Suppressor macrophage (primary cell): ENCODE measurements at regions not wholly inside any gene's neighbourhood (a gene's known extent, or its start where the extent isn't known, plus 50 kb on each side); places are given as distances from the start of the nearest gene placed in this dataset.

Experiments
- DNase-seq, 4 experiments: peaks; one replicate each; pipeline ENCODE4 v3.0.0-alpha.2; 2020 to 2022

DNA sequence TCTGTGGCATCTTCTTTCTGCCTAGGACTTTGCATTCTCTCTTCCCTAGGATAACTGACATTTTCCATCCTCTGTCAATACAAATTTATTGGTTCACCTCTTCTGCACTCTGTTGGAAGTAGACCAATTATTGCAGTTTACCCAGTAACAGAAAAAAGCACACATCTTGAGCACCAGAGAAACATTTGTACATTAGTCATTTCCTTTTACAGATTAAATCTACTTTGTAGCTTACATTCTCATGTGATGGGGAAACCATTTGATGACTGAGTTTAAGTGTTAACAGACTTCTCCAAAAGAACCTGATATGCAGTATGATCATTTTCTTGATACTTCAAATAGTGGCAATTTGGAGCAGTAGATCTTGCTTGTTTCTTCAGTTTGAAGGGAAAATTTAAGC, 1098.8 kb downstream of the DTWD2 start:
- peak in 2 of 4 experiments; percentile 49 to 56 for DNase-seq

DNA sequence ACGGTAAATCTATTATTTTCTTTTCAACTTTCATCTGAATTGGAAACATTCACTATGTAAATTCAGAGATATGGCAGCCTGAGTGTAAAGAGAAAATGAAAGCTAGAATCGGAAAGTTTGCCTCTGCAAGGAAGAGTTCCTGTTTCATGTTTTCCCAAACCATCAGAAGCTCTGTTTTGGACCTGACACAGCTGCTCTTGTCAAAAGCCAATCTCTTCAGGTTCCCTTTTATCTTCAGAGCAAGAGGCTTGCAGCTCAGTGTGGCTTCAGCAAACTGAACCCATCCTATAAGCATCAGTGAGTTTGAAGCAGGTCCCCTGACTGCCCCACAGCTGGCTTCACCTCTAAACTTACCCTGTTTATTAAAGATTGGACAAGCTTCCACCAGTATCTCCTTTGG, 1099.7 kb downstream of the DTWD2 start:
- peak; percentile 37 to 69 (median 52) for DNase-seq

DNA sequence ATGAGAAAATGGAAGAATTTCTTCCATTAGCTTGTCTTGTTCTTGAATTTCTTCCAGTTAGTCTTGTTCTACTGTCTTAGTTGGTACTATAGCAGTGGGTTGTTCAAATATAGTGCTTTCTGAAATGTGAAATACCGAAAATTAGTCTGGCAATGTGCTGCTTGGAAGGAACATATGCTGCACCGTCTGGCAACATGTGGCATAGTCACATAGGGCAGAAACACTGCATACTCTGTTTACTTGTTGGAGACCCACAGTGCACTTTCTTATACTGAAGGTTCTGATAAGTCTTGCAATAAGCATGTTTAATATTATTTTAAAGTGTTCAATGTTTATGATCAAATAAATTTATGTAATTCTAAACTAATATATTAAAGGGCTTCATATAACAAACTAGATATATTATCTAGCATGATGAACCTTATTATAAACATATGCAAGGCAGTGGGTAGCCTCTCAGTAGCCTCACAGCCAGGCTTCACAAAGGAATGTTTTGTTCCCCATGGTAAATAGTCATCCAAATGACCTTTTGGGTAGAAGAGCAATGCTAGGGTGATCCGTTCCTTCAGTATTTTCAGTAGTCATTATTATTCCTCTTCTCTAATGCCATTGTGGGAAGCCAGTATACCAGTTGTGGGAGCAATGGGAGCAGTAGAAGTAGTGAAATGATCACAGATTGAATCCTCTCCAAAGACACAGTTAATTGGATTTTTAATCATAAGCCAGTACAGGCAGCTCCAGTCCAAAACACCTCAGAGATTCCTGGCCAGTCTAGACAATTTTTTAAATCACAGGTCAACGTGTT, 1106.7 kb downstream of the DTWD2 start:
- DNase-seq, result no peak

DNA sequence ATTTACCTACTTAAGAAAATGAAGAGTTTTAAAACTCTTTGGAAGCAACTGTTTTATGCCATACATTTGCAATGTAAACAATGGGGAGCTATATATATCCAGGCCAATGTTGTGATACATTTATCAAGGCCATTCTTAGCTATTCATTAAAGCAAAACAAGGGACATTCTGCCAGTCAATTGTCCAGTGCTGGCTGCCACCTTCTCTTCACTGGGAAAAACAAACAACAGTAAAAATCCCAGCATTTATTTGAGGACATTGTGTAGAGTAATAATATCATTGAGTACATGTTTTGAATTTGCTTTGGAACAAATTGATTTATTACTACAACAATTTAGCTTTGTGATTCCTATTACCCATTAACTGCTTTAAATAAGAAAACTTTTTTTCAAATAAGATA, 1107.4 kb downstream of the DTWD2 start:
- DNase-seq, result no peak

DNA sequence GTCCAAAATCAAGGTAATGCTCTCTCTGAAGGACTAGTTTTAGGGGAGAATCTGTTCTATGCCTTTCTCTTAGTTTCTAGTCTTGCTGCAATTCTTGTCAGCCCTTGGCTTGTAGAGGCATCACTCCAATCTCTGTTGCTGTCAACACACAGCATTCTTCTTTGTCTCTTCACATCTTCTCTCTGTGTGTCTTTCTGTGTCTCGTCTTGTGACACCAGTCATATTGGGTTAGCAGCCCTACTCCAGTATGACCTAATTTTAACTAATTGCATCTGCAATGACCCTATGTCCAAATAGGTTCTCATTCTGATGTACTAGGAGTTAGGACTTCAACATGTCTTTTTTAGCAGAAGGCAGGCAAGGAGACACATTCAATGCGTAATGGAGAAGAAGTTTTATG, 1110.6 kb downstream of the DTWD2 start:
- DNase-seq, result no peak

DNA sequence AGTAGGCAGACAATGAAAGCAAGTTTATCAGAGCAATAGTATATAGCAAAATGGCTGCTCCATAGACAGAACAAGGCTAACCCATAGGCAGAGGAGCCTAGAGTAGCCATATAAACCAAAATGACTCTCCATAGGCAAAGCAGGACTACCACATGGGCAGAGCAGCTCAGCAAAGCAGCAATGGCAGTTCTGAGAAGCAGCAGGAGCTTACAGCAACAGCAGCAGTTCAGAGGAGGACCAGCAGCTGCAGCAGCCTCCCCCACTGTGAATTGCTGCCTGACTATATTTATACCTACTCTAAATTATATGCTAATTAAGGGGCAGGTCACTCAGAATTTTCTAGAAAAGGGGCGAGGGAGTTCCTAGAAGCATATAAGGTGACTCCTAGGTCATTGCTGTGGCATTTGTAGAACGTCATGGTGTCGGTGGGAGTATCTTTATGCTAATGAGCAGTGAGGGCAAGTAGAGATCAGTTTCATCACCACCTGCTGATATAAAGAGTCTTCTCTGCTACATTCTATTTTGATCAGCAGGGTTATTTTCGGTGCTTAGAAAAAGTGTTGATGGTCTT, 1115.5 kb downstream of the DTWD2 start:
- DNase-seq, result no peak

DNA sequence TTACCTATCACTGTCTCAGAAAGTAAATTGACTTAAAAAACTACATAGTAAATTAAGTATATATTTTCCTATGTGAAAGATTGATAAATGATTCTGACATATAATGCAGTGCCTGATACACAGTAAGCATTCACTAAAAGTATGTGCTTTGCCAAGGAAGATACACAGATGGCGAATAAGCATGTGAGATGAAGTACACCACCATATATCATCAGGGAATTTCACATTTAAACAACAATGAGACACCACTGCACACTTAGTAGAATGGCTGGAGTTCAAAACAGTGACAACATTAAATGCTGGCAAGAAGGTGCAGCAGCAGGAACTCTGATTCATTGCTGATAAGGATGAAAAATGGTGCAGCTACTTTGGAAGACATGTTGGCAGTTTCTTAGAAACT, 1118.8 kb downstream of the DTWD2 start:
- DNase-seq, result no peak

DNA sequence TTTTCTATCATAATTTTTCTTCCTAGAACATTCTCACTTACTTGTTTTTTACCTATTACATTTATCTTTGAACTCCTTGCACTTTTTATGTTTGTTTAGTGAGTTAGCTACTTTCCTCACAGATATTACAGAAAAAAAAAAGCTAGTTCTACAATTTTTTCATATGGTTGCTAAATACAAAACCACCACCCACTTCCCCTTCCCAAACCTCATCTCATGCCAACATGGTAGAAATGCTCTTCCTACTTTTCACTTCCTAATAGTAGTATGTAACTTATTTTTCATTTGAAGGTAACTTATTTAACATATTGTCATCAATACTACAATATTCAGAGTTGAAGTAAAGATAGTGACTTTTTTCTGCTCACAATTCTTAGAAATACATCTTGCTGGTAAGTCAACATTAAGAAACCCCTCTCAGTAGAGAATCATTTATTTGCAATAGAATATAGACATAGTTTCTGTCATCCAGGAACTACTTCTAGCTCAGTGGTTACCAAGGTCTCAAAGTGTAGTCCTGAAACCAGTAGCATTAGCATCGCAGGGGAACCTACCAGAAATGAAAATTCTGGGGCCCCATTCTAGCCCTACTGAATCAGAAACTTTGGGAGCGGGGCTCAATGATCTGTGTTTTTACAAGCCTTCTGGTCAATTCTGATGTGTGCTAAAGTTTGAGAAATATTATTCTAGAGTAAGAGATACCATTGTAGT, 1124.6 kb downstream of the DTWD2 start:
- peak; percentile 60 to 86 (median 74) for DNase-seq

DNA sequence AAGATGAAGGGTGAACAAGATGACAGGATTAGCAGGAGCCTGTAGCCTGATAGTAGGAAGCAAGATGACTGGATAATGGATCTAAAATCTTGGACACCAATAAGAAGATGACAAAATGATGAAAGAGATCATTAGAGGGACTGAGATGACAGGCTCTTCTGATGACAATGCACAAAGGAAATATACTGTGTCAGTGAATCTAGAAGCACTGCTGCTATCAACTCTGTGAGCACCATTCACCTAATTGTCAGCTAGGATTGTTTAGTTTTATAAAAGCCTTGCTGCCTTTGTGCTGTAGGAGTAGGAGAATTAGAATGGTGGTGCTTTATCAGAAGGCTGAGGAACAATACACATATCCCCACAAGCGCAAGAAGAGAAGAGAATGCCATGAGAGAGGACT, 1127.8 kb downstream of the DTWD2 start:
- no peak for DNase-seq

DNA sequence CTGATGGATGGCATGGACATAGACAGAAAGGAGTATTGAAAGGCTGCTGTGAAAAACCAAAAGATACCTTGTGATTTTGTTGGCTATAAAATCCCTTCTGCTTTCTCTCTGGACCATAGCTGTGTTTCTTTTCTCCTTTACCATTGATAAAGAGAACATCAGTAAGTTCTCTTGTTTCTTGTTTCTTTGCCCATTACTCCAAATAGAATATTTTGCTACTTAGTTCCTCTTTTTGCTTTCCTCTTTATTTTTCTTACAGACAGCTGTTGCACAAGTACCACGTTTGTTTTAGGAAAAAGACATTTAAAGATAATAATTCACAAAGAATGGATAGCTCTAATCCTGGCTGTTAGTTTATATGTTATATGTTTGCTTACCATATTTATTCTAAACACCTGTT, 1129.2 kb downstream of the DTWD2 start:
- DNase-seq, result peak in 2 of 4 experiments; percentile 64 to 68

DNA sequence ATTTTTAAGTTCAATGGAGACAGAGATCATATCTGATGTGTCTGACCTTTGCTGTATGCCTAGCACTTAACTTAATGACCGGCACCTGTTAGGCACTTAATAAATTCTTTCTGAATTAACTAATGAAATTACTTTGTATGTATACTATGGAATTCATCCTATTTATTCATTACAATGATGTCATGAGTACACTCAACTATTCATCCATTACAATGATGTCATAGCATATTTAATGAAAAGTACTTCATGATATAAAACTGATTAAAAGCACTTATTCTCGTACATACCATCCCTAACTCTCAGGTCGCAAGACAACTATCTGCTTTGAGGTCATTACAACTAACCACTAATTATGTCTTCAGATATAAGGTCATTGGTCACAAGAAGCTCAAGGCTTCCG, 1131.6 kb downstream of the DTWD2 start:
- DNase-seq, result no peak

DNA sequence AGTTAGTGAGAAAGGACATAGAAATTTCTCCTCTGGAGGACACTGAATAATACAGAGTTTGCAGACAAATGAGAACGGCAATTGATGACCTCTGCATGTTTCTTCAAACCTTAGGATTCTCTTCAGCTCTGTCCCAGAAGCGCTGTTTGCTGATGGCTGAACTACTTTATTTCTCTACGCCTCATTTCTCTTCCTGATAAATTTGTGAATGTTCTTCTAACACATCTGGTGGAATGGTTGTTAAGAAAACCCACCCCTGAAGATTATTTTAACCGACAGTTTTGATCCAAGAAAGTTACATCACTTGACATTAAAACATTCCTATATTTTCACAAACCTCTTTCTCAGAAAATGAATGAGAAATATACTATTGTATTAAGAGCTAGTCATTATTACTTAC, 1150.6 kb downstream of the DTWD2 start:
- no peak for DNase-seq

DNA sequence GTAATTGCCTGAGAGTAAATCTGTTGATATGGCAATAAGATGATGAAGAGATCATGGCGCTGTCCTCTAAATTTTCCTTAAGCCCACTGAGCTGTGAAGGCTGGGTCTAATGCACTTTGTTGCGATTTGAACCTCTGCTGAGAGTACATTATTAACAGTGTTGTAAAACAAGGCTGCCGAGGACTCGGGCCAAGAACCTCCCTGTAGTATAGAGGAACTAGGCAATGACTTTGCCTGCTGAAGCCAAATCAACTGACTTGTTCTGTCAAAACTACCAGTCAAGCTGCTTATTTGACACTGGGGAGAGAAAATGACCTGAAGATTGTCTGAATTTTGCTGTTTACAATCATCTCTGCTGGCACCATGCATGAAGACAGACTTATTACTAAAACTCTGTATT, 1154.7 kb downstream of the DTWD2 start:
- no peak for DNase-seq

DNA sequence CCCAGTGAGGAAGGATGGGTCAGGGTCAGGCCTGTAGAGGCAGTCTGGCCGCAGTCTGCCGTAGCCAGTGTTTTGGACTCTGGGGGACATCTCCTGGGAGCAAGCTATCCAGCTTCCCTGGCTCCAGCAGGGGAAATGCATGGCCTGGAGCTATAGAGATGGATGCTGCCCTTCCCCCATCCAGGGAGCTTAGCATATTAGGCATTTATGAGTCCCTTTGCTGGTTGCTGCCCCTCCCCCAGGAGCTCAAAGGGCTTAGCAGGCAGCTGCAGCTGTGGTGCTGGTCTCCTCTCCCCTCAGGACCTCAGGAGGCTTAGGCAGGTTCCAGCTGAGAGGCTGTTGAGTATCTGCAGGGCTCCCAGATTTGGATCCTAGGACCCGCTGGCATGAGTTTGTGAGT, 1158.7 kb downstream of the DTWD2 start:
- DNase-seq, result no peak

DNA sequence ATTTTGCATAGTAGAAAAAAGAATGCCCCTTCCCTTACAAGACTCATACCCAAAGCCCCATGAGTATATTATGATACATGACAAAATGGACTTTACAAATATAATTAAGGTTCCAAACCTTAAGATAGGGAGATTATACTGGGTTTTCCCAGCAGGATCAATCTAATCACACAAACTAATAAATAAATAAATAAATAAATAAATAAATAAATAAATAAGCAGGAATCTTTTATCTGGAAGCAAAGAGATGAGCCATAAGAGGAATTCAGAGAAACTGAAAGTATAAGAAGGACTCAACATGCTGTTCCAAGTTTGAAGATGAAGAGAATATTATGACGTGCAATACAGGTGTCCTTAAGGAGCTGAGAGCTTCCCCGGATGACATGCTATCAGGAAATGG, 1174.5 kb downstream of the DTWD2 start:
- no peak for DNase-seq

DNA sequence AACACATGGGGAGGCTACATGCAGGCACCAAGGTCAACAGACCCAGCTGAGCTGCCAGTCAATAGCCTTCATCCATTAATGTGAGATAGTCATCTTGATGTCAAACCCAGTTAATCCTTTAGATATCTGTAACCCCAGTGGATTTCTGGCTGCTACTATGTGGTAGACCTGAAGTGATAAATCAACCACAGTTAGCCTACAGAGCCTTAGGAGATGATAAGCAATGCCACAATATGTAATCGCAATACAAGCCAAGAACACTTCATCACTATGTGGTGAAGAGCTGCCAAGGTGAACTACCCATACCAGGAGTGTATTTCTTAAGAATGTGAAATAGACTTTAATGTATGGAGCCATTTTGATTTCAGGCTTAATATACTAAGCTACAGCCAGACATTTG, 1175.5 kb downstream of the DTWD2 start:
- DNase-seq, result no peak

DNA sequence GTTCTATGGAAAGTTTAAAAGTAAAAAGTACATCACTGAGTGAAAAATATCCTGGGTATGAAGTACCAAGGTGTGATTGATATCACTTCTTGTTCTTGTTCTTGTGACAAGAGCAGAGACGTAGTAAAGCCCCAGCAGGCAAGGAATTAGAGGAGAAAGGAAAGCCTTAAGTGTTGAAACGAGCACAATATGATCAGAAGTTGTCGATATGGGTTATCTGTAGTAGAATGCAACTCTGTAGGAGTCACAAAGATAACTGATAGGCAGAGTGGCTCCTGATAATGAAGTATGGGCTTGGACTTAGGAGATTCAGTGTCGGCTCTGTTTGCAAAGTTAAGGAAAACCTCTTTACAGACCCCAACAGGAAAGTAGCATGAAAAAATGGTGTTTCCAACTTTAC, 1179.1 kb downstream of the DTWD2 start:
- no peak for DNase-seq

DNA sequence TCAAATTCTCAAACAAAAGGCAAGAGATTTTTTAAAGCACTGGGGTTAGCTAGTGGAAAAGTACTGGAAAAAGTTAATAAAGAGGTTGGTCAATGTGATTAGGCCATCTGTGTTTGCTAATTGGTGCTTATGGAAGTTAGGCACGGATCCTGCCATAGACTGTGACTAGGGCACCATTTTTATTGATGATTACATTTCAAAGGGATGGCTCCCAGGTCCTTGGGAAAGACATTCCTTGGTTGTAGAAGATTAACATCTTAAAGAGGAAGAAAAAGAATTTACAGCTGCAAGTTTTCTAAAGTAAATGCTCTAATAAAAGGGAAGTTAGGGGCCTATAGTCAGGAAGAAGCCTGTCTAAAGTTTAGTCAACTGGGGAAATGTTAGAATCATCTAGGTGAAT, 1183.3 kb downstream of the DTWD2 start:
- peak in 1 of 4 experiments; percentile 5 for DNase-seq

DNA sequence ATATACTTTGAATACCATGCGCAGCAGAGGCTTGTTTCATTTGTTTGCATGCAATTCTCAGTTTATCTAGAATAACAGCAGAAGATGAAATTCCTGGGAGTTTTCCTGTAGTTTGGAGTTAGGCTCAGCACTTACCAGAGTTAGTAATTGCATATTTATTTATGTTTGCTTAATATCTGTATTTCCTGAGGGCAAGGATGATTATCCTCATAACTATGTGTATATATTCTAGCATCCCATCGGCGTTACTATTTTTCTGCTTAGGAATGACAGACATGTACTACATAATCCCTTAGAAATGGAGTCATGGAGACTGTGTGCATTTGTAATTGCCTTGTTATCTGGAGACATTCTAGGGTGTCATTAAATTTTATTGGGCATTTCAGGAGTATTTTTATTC, 1184.8 kb downstream of the DTWD2 start:
- no peak for DNase-seq

DNA sequence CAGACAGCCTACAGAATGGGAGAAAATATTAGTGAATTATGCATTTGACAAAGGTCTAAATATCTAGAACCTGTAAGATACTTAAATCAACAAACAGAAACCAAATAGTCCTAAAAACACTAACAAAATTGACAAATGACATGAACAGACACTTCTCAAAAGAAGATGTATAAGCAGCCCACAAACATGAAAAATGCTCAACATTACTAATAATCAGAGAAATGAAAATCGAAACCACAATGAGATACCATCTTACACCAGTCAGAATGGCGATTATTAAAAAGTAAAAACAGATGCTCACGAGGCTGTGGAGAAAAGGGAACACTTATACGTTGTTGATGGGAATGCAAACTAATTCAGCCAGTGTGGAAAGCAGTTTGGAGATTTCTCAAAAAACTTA, 1186.8 kb downstream of the DTWD2 start:
- no peak for DNase-seq

DNA sequence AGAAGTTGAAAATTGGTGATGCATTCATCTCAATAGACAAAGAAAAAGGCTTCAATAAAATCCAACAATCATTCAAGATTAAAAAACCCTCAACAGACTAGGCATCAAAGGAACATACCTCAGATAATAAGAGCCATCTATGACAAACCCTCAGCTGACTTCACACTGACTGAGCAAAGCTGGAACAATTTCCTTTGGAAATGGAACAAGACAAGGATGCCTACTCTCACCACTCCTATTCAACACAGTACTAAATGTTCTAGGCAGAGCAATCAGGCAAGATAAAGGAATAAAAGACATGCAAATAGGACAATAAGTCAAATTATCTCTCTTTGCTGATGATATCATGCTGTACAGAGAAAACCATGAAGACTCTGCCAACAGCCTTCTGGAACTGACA, 1188.1 kb downstream of the DTWD2 start:
- DNase-seq, result no peak

DNA sequence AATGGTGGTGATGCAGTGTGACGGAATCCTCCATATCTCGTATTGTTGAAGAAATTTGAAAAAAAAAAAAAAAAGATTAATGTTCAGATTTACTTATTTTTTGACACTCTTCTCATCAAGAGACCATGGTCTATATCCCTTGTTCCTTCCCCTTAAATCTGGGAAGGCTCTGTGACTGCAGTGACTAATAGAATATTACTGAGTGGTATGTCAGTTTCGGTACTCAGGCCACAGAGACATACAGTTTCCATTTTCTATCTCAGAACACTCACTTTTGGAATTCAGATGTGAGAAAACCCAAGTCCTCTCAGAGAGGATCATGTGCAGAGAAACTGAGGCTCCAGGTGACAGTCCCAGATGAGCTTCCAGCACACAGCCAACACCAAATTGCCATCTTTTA, 1193.5 kb downstream of the DTWD2 start:
- no peak for DNase-seq

DNA sequence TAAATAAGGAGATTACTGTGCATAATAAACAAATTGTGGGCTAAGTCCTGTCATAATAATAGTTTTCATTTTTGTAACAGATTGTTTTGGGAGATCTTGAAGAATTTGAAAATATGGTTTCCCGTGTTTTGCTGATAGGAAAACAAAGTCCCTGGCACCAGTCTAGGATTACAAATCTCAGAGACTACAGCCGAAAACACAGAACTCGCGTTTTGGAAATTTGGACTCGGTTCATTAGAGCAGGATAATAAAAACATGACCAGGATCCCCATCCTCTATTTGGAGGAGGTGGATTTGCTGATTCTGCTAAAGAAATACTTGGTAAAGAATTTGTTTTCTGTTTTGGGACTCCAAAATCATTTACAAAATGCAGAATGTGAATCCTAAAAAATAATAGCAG, 1194.4 kb downstream of the DTWD2 start:
- DNase-seq, result no peak

DNA sequence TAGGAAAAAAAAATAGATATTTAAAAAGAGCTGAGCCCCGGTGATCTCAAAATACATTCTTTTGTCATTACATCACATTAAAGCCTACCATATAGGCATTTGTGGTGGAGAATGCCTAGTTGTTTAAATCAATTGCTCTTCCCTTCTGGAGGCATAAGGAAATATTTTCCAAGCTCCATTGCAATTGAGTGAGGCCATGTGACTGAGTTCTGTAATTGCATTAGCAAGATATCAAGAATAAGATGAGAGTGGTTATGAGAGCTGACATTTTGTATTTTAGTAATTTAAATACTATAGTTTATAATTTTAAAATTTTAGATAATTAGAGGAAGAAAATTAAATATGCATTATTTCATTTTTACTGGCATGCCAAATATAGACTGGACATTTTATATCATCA, 1195.9 kb downstream of the DTWD2 start:
- no peak for DNase-seq
